ENCODE measurements at regions not wholly inside any gene's neighbourhood (a gene's known extent, or its start where the extent isn't known, plus 50 kb on each side); places are given as distances from the start of the nearest gene placed in this dataset.

- Mint-ChIP-seq H3K4me3 (ENCODE audit: low read depth, unreplicated experiment) (no peak overlapping the region), H3K4me1 (ENCODE audit: low read depth, unreplicated experiment) (no peaks in the 10 kb centered on the region), H3K36me3 (ENCODE audit: insufficient read depth, unreplicated experiment) (no peaks in the 10 kb centered on the region), H3K27ac (ENCODE audit: unreplicated experiment) (no peak overlapping the region), H3K27me3 (ENCODE audit: unreplicated experiment) (no peaks in the 10 kb centered on the region), H3K9me3 (ENCODE audit: low read depth, unreplicated experiment) (no peaks in the 10 kb centered on the region)
- TF ChIP-seq CTCF (IDR thresholded peaks at IDR 0.05; ENCODE audit: unreplicated experiment) = no peak
- DNase-seq = no peak
- intact Hi-C loops (cut with micrococcal nuclease; ENCODE audit: unreplicated experiment) = no loop called here
- BruUV-seq (replicated peaks) = no TSS peak
- CTCF ChIA-PET = interaction anchor here (1.8 kb wide), 1 partner anchor 243 kb away, joined by 6 read pairs; no protein-coding TSS in a partner anchor
Observed at GRCh38 chr14:23831596-23831995, 122.0 kb upstream of the DHRS4 start.

- peaks cover 8% of the 10 kb centered on the region for H3K4me1 Mint-ChIP-seq (ENCODE audit: low read depth, unreplicated experiment)
- H3K9me3 Mint-ChIP-seq (ENCODE audit: low read depth, unreplicated experiment) = no peaks in the 10 kb centered on the region
- no peaks in the 10 kb centered on the region for H3K36me3 Mint-ChIP-seq (ENCODE audit: insufficient read depth, unreplicated experiment)
- CTCF ChIA-PET = no interaction called here
- peaks cover 77% of the 10 kb centered on the region for H3K27me3 Mint-ChIP-seq (ENCODE audit: unreplicated experiment)
- no TSS peak for BruUV-seq (replicated peaks)
- H3K4me3 Mint-ChIP-seq (ENCODE audit: low read depth, unreplicated experiment) = no peak overlapping the region
- intact Hi-C loops (cut with micrococcal nuclease; ENCODE audit: unreplicated experiment) = no loop called here
- TF ChIP-seq CTCF (IDR thresholded peaks at IDR 0.05; ENCODE audit: unreplicated experiment) = no peak
- H3K27ac Mint-ChIP-seq (ENCODE audit: unreplicated experiment) = no peak overlapping the region
- DNase-seq = peak; percentile 45
Observed at GRCh38 chr14:23861666-23862065, 91.9 kb upstream of the DHRS4 start.

- no peaks in the 10 kb centered on the region for H3K9me3 Mint-ChIP-seq (ENCODE audit: low read depth, unreplicated experiment)
- intact Hi-C loops (cut with micrococcal nuclease; ENCODE audit: unreplicated experiment) = no loop called here
- CTCF ChIA-PET = interaction anchor here (0.7 kb wide), 1 partner anchor 1149 kb away, joined by 3 read pairs; no protein-coding TSS in a partner anchor
- H3K4me3 Mint-ChIP-seq (ENCODE audit: low read depth, unreplicated experiment) = no peak overlapping the region
- no peaks in the 10 kb centered on the region for H3K36me3 Mint-ChIP-seq (ENCODE audit: insufficient read depth, unreplicated experiment)
- peaks cover 80% of the 10 kb centered on the region for H3K27me3 Mint-ChIP-seq (ENCODE audit: unreplicated experiment)
- TF ChIP-seq CTCF (IDR thresholded peaks at IDR 0.05; ENCODE audit: unreplicated experiment) = no peak
- H3K27ac Mint-ChIP-seq (ENCODE audit: unreplicated experiment) = no peak overlapping the region
- no peak for DNase-seq
- BruUV-seq (replicated peaks) = no TSS peak
- peaks cover 8% of the 10 kb centered on the region for H3K4me1 Mint-ChIP-seq (ENCODE audit: low read depth, unreplicated experiment)
Observed at GRCh38 chr14:23862513-23862912, 91.1 kb upstream of the DHRS4 start.

GRCh38 chr14:23863836-23864235, 89.7 kb upstream of the DHRS4 start:
- TF ChIP-seq CTCF (IDR thresholded peaks at IDR 0.05; ENCODE audit: unreplicated experiment) = no peak
- H3K27me3 Mint-ChIP-seq (ENCODE audit: unreplicated experiment) = peaks cover 78% of the 10 kb centered on the region
- no peak overlapping the region for H3K27ac Mint-ChIP-seq (ENCODE audit: unreplicated experiment)
- intact Hi-C loops (cut with micrococcal nuclease; ENCODE audit: unreplicated experiment) = no loop called here
- DNase-seq = no peak
- no peaks in the 10 kb centered on the region for H3K36me3 Mint-ChIP-seq (ENCODE audit: insufficient read depth, unreplicated experiment)
- peaks cover 8% of the 10 kb centered on the region for H3K4me1 Mint-ChIP-seq (ENCODE audit: low read depth, unreplicated experiment)
- CTCF ChIA-PET = no interaction called here
- no peaks in the 10 kb centered on the region for H3K9me3 Mint-ChIP-seq (ENCODE audit: low read depth, unreplicated experiment)
- no peak overlapping the region for H3K4me3 Mint-ChIP-seq (ENCODE audit: low read depth, unreplicated experiment)
- BruUV-seq (replicated peaks) = no TSS peak

Measured in Calu3 (cell line).